ENCODE measurements at regions not wholly inside any gene's neighbourhood (a gene's known extent, or its start where the extent isn't known, plus 50 kb on each side); places are given as distances from the start of the nearest gene placed in this dataset.

DNA sequence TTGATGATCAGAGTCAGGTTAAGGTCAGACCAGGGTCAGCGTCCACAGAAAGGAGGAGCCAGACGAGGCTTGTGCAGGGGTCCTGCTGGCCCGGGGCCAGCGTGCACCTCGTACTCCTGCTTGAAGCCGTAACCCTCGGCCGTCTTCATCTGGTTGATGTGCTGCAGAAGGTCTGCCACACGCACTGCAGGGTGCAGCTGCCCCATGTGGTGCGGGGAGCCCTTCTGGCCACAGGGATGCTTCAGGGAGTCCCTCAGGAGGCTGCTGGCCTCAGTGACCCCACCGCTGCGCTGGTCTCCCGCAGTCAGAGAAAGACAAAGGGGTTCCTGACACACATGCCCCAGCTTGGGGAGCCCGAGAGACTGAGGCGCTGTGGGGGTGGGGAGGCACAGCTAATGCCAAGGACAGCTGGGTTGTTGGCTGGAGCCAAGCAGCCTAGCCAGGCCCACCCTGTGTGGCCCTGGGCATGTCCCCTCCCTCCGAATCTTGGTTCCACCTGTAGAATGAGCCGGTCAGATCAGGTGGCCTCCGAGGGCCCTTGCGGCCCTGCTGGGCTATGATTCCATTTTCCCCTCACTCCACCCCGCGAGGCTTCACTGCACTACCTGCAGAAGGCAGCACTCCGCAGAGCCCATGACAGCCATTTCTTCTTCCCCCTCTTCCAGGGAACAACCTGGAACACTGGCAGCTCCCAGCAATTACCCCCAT lies 251.9 kb downstream of the PTPRU start:
- TF ChIP-seq, protein P1, sequence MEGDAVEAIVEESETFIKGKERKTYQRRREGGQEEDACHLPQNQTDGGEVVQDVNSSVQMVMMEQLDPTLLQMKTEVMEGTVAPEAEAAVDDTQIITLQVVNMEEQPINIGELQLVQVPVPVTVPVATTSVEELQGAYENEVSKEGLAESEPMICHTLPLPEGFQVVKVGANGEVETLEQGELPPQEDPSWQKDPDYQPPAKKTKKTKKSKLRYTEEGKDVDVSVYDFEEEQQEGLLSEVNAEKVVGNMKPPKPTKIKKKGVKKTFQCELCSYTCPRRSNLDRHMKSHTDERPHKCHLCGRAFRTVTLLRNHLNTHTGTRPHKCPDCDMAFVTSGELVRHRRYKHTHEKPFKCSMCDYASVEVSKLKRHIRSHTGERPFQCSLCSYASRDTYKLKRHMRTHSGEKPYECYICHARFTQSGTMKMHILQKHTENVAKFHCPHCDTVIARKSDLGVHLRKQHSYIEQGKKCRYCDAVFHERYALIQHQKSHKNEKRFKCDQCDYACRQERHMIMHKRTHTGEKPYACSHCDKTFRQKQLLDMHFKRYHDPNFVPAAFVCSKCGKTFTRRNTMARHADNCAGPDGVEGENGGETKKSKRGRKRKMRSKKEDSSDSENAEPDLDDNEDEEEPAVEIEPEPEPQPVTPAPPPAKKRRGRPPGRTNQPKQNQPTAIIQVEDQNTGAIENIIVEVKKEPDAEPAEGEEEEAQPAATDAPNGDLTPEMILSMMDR (IDR thresholded peaks at IDR 0.05; ENCODE audit: unreplicated experiment) = no peak
- peaks cover 4% of the 10 kb centered on the region for H3K4me1 Mint-ChIP-seq (ENCODE audit: low read depth)
- H3K36me3 Mint-ChIP-seq (ENCODE audit: insufficient read depth) = no peaks in the 10 kb centered on the region
- H3K9me3 Mint-ChIP-seq (ENCODE audit: low read depth) = no peaks in the 10 kb centered on the region
- no peaks in the 10 kb centered on the region for H3K27me3 Mint-ChIP-seq
- DNase-seq (ENCODE audit: low spot score, unreplicated experiment) = no peak
- H3K4me3 Mint-ChIP-seq (ENCODE audit: low read depth) = no peak overlapping the region
- H3K27ac Mint-ChIP-seq = no peak overlapping the region

DNA sequence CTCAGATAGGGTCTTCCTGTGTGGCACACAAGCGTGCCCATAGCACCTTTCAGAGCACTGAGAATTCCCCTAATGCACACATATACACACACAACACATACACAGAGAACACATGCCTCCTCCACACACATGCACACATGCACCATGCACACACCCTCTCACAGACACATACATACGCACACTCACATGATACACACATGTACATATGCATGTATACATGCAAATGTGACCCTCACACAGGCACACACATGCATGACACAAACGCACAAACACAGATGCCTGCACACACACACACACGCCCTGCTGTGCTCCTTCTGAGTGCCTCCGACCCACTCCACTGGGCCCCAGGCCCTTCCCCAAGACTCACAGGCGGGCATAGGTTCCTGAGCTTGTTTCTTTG lies 251.0 kb downstream of the PTPRU start:
- Mint-ChIP-seq H3K4me1 (ENCODE audit: low read depth) (peaks cover 4% of the 10 kb centered on the region), H3K27ac (no peak overlapping the region), H3K9me3 (ENCODE audit: low read depth) (no peaks in the 10 kb centered on the region), H3K36me3 (ENCODE audit: insufficient read depth) (no peaks in the 10 kb centered on the region), H3K27me3 (peaks cover 4% of the 10 kb centered on the region), H3K4me3 (ENCODE audit: low read depth) (no peak overlapping the region)
- TF ChIP-seq, protein P1 (IDR thresholded peaks at IDR 0.05; ENCODE audit: unreplicated experiment) = no peak
- DNase-seq (ENCODE audit: low spot score, unreplicated experiment) = no peak

GRCh38 chr1:29485096-29485925 lies 249.0 kb downstream of the PTPRU start:
- H3K9me3 Mint-ChIP-seq (ENCODE audit: low read depth) = no peaks in the 10 kb centered on the region
- no peak overlapping the region for H3K27ac Mint-ChIP-seq
- no peaks in the 10 kb centered on the region for H3K36me3 Mint-ChIP-seq (ENCODE audit: insufficient read depth)
- no peak overlapping the region for H3K4me3 Mint-ChIP-seq (ENCODE audit: low read depth)
- no peak for DNase-seq (ENCODE audit: low spot score, unreplicated experiment)
- peaks cover 4% of the 10 kb centered on the region for H3K27me3 Mint-ChIP-seq
- TF ChIP-seq, protein P1 (IDR thresholded peaks at IDR 0.05; ENCODE audit: unreplicated experiment) = no peak
- H3K4me1 Mint-ChIP-seq (ENCODE audit: low read depth) = peaks cover 4% of the 10 kb centered on the region

GRCh38 chr1:29482991-29483390 lies 246.7 kb downstream of the PTPRU start:
- DNase-seq (ENCODE audit: low spot score, unreplicated experiment) = no peak

DNA sequence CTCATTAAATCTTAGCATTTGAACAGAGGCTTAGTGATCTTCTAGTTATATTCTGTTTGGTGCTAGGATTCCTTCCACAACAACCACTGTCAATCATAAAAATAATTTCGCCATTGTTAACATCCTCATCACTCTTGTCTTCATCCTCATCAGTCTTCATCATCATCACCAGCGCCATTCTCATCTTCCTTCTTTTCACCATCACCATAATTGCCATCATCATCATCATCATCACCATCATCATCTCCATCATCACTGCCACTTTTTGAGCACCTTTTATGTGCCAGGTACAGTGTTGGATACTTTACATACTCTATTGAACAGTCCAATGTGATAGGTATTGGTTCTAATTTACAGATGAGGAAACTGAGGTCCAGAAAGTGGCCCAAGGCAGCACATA lies 245.7 kb downstream of the PTPRU start:
- Mint-ChIP-seq H3K4me3 (ENCODE audit: low read depth) (no peak overlapping the region), H3K9me3 (ENCODE audit: low read depth) (no peaks in the 10 kb centered on the region), H3K27ac (no peak overlapping the region), H3K27me3 (peaks cover 4% of the 10 kb centered on the region), H3K4me1 (ENCODE audit: low read depth) (peaks cover 11% of the 10 kb centered on the region), H3K36me3 (ENCODE audit: insufficient read depth) (no peaks in the 10 kb centered on the region)
- TF ChIP-seq, protein P1 (IDR thresholded peaks at IDR 0.05; ENCODE audit: unreplicated experiment) = no peak
- DNase-seq (ENCODE audit: low spot score, unreplicated experiment) = no peak

More at GRCh38 chr1:29482991-29483390, 246.7 kb downstream of the PTPRU start:
- TF ChIP-seq, protein P1 (IDR thresholded peaks at IDR 0.05; ENCODE audit: unreplicated experiment) = no peak
- Mint-ChIP-seq H3K4me1 (ENCODE audit: low read depth) (peaks cover 12% of the 10 kb centered on the region), H3K4me3 (ENCODE audit: low read depth) (no peak overlapping the region), H3K9me3 (ENCODE audit: low read depth) (no peaks in the 10 kb centered on the region), H3K27ac (no peak overlapping the region), H3K36me3 (ENCODE audit: insufficient read depth) (no peaks in the 10 kb centered on the region), H3K27me3 (peaks cover 4% of the 10 kb centered on the region)

All from progenitor cell of endocrine pancreas (in vitro differentiated cells).